Esophagus muscularis mucosa (tissue), 4 donors: ENCODE measurements at regions not wholly inside any gene's neighbourhood (a gene's known extent, or its start where the extent isn't known, plus 50 kb on each side); places are given as distances from the start of the nearest gene placed in this dataset.

Source experiments
- EP300 ChIP-seq: sonication (generic); formaldehyde crosslinking; IDR thresholded peaks from one replicate; pipeline ENCODE4 v1.6.1; 2017; ENCODE audit warnings: antibody characterized with exemption
- POLR2A ChIP-seq: fragments of 450-650 bp; IDR thresholded peaks from one replicate; pipeline ENCODE4 v1.6.1; 2017; ENCODE audit warnings: antibody characterized with exemption, moderate library complexity, mild to moderate bottlenecking, low read depth
- POLR2AphosphoS5 ChIP-seq, 2 donors: sonication (generic); formaldehyde crosslinking; IDR thresholded peaks; one replicate each; pipeline ENCODE4 v1.6.1; 2017; ENCODE audit warnings: antibody characterized with exemption in 2 of 2
- TF ChIP-seq, protein P1 (sequence below), 3 experiments: fragments of 200-600 bp in 2 of 3; fragments of 450-650 bp in 1 of 3; sonication (generic) in 2 of 3; IDR thresholded peaks; one replicate each; pipeline ENCODE4 v1.5.1; 2017 to 2019; ENCODE audit warnings: antibody characterized with exemption in 3 of 3, mild to moderate bottlenecking in 2 of 3, moderate library complexity in 1 of 3

GRCh38 chr19:20250627-20251026, 83.6 kb downstream of the ZNF486 start:
- TF ChIP-seq, protein P1, sequence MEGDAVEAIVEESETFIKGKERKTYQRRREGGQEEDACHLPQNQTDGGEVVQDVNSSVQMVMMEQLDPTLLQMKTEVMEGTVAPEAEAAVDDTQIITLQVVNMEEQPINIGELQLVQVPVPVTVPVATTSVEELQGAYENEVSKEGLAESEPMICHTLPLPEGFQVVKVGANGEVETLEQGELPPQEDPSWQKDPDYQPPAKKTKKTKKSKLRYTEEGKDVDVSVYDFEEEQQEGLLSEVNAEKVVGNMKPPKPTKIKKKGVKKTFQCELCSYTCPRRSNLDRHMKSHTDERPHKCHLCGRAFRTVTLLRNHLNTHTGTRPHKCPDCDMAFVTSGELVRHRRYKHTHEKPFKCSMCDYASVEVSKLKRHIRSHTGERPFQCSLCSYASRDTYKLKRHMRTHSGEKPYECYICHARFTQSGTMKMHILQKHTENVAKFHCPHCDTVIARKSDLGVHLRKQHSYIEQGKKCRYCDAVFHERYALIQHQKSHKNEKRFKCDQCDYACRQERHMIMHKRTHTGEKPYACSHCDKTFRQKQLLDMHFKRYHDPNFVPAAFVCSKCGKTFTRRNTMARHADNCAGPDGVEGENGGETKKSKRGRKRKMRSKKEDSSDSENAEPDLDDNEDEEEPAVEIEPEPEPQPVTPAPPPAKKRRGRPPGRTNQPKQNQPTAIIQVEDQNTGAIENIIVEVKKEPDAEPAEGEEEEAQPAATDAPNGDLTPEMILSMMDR (IDR thresholded peaks at IDR 0.05) = no peak
- TF ChIP-seq POLR2A (no peak), EP300 (no peak), POLR2AphosphoS5 (IDR thresholded peaks at IDR 0.05) (no peak)
